ENCODE measurements at regions not wholly inside any gene's neighbourhood (a gene's known extent, or its start where the extent isn't known, plus 50 kb on each side); places are given as distances from the start of the nearest gene placed in this dataset.

- DNase-seq, result no peak
- Histone ChIP-seq H3K27ac (no peak overlapping the region), H3K4me3 (no peak overlapping the region), H3K27me3 (no peaks in the 10 kb centered on the region), H3K9me3 (no peaks in the 10 kb centered on the region), H3K4me1 (ENCODE audit: insufficient read depth) (no peaks in the 10 kb centered on the region), H3K36me3 (no peaks in the 10 kb centered on the region)
- intact Hi-C loops (cut with DNase I), result no loop called here
- no peak for TF ChIP-seq EP300 (IDR thresholded peaks at IDR 0.05)
- TF ChIP-seq CTCF (IDR thresholded peaks at IDR 0.05), result no peak
- TF ChIP-seq POLR2A (IDR thresholded peaks at IDR 0.05), result no peak
- 23 to 42% (median 27%) methylated on average over 28 of the region's 28 CpGs for WGBS, 3 donors
Measured at GRCh38 chr11:134471087-134471715, 59.2 kb upstream of the B3GAT1 start.

- 87 to 88% (median 87%) methylated on average over 6 of the region's 6 CpGs for WGBS, 3 donors
- H3K9me3 ChIP-seq, result no peaks in the 10 kb centered on the region
- no peaks in the 10 kb centered on the region for H3K4me1 ChIP-seq (ENCODE audit: insufficient read depth)
- no peak overlapping the region for H3K4me3 ChIP-seq
- no peak overlapping the region for H3K27ac ChIP-seq
- TF ChIP-seq POLR2A (IDR thresholded peaks at IDR 0.05) (no peak), CTCF (IDR thresholded peaks at IDR 0.05) (no peak), EP300 (IDR thresholded peaks at IDR 0.05) (no peak)
- intact Hi-C loops (cut with DNase I), result no loop called here
- DNase-seq, result no peak
- no peaks in the 10 kb centered on the region for H3K27me3 ChIP-seq
- no peaks in the 10 kb centered on the region for H3K36me3 ChIP-seq
Measured at GRCh38 chr11:134470238-134470637, 58.2 kb upstream of the B3GAT1 start.

GRCh38 chr11:134469627-134470026, 57.6 kb upstream of the B3GAT1 start:
- DNase-seq, result no peak
- intact Hi-C loops (cut with DNase I), result no loop called here
- H3K27ac ChIP-seq, result no peak overlapping the region
- H3K4me3 ChIP-seq, result no peak overlapping the region
- no peaks in the 10 kb centered on the region for H3K36me3 ChIP-seq
- 74 to 84% (median 83%) methylated on average over 3 of the region's 3 CpGs for WGBS, 3 donors
- H3K27me3 ChIP-seq, result no peaks in the 10 kb centered on the region
- H3K4me1 ChIP-seq (ENCODE audit: insufficient read depth), result no peaks in the 10 kb centered on the region
- TF ChIP-seq POLR2A (IDR thresholded peaks at IDR 0.05) (no peak), CTCF (IDR thresholded peaks at IDR 0.05) (no peak), EP300 (IDR thresholded peaks at IDR 0.05) (no peak)
- no peaks in the 10 kb centered on the region for H3K9me3 ChIP-seq

GRCh38 chr11:134468796-134469195, 56.8 kb upstream of the B3GAT1 start:
- H3K36me3 ChIP-seq, result no peaks in the 10 kb centered on the region
- no peak for DNase-seq
- no peaks in the 10 kb centered on the region for H3K27me3 ChIP-seq
- no peaks in the 10 kb centered on the region for H3K9me3 ChIP-seq
- WGBS, 3 donors, result 72 to 83% (median 73%) methylated on average over 3 of the region's 3 CpGs
- H3K27ac ChIP-seq, result no peak overlapping the region
- intact Hi-C loops (cut with DNase I), result no loop called here
- H3K4me3 ChIP-seq, result no peak overlapping the region
- TF ChIP-seq EP300 (IDR thresholded peaks at IDR 0.05) (no peak), POLR2A (IDR thresholded peaks at IDR 0.05) (no peak), CTCF (IDR thresholded peaks at IDR 0.05) (no peak)
- no peaks in the 10 kb centered on the region for H3K4me1 ChIP-seq (ENCODE audit: insufficient read depth)
